ENCODE measurements at regions not wholly inside any gene's neighbourhood (a gene's known extent, or its start where the extent isn't known, plus 50 kb on each side); places are given as distances from the start of the nearest gene placed in this dataset.

- no peak overlapping the region for H3K4me3 ChIP-seq
- H3K27me3 ChIP-seq = no peaks in the 10 kb centered on the region
- no peaks in the 10 kb centered on the region for H3K36me3 ChIP-seq
- intact Hi-C loops (cut with DNase I) = no loop called here
- no peak for ATAC-seq
- DNase-seq = no peak
- H3K4me1 ChIP-seq = no peaks in the 10 kb centered on the region
- H3K9me3 ChIP-seq = no peaks in the 10 kb centered on the region
- H3K27ac ChIP-seq = no peak overlapping the region
- TF ChIP-seq CTCF (IDR thresholded peaks at IDR 0.05) = no peak
These were observed 497.3 kb downstream of the NEBL start for GRCh38 chr10:20399772-20400171.

- intact Hi-C loops (cut with DNase I) = no loop called here
- no peak for ATAC-seq
These were observed 500.4 kb downstream of the NEBL start for GRCh38 chr10:20396701-20397100.

GRCh38 chr10:20396205-20396604 lies 500.9 kb downstream of the NEBL start:
- H3K9me3 ChIP-seq = no peaks in the 10 kb centered on the region
- H3K4me3 ChIP-seq = no peak overlapping the region
- H3K27me3 ChIP-seq = no peaks in the 10 kb centered on the region
- peak overlapping the region in 1 of 2 donors; percentile 0 for H3K27ac ChIP-seq
- DNase-seq (no peak), ATAC-seq (no peak)
- intact Hi-C loops (cut with DNase I) = no loop called here
- no peak for TF ChIP-seq CTCF (IDR thresholded peaks at IDR 0.05)
- no peaks in the 10 kb centered on the region for H3K4me1 ChIP-seq
- no peaks in the 10 kb centered on the region for H3K36me3 ChIP-seq

More at GRCh38 chr10:20396701-20397100, 500.4 kb downstream of the NEBL start:
- TF ChIP-seq CTCF (IDR thresholded peaks at IDR 0.05) = no peak
- Histone ChIP-seq H3K36me3 (no peaks in the 10 kb centered on the region), H3K27me3 (no peaks in the 10 kb centered on the region), H3K9me3 (no peaks in the 10 kb centered on the region), H3K27ac (no peak overlapping the region), H3K4me3 (no peak overlapping the region), H3K4me1 (no peaks in the 10 kb centered on the region)
- DNase-seq = no peak

- no peak for ATAC-seq
- no peak for TF ChIP-seq CTCF (IDR thresholded peaks at IDR 0.05)
- no peak overlapping the region for H3K27ac ChIP-seq
- no peaks in the 10 kb centered on the region for H3K9me3 ChIP-seq
- H3K4me1 ChIP-seq = no peaks in the 10 kb centered on the region
- intact Hi-C loops (cut with DNase I) = no loop called here
- no peak overlapping the region for H3K4me3 ChIP-seq
- no peaks in the 10 kb centered on the region for H3K27me3 ChIP-seq
- DNase-seq = no peak
- no peaks in the 10 kb centered on the region for H3K36me3 ChIP-seq
These were observed 505.5 kb downstream of the NEBL start for GRCh38 chr10:20391629-20392028.

GRCh38 chr10:20381761-20382160 lies 515.4 kb downstream of the NEBL start:
- no peaks in the 10 kb centered on the region for H3K4me1 ChIP-seq
- TF ChIP-seq CTCF (IDR thresholded peaks at IDR 0.05) = no peak
- H3K36me3 ChIP-seq = no peaks in the 10 kb centered on the region
- DNase-seq = no peak
- no peak overlapping the region for H3K4me3 ChIP-seq
- H3K9me3 ChIP-seq = peaks cover 0 to 9% of the 10 kb centered on the region in 2 donors
- intact Hi-C loops (cut with DNase I) = no loop called here
- no peaks in the 10 kb centered on the region for H3K27me3 ChIP-seq
- no peak overlapping the region for H3K27ac ChIP-seq
- no peak for ATAC-seq

Data from left lung (tissue), 4 donors.